H9 (cell line): ENCODE measurements at regions not wholly inside any gene's neighbourhood (a gene's known extent, or its start where the extent isn't known, plus 50 kb on each side); places are given as distances from the start of the nearest gene placed in this dataset.

Experiments
- DNase-seq: peaks from one replicate; pipeline ENCODE4 v3.0.0-alpha.2; 2017
- H2AFZ ChIP-seq: one replicate; pipeline ENCODE4 v1.6.1; 2013; ENCODE audit warnings: mild to moderate bottlenecking, low read length, control low read depth, moderate library complexity
- H2AK5ac ChIP-seq: 2 replicates; pipeline ENCODE4 v1.6.1; 2013; ENCODE audit warnings: low read length, control low read depth, mixed read lengths; ENCODE audit not compliant: insufficient read length
- H2BK120ac ChIP-seq: one replicate; pipeline ENCODE4 v1.6.1; 2013; ENCODE audit warnings: low read depth, mild to moderate bottlenecking, low read length, control low read depth, inconsistent platforms; ENCODE audit not compliant: poor library complexity, severe bottlenecking
- H2BK12ac ChIP-seq: 2 replicates; pipeline ENCODE4 v1.6.1; 2013; ENCODE audit warnings: low read length, control low read depth, mixed read lengths, low read depth; ENCODE audit not compliant: insufficient read length
- H2BK15ac ChIP-seq: 2 replicates; pipeline ENCODE4 v1.6.1; 2013; ENCODE audit warnings: low read depth, low read length, control low read depth
- H2BK20ac ChIP-seq: one replicate; pipeline ENCODE4 v1.6.1; 2013; ENCODE audit warnings: low read depth, mild to moderate bottlenecking, low read length, control low read depth, inconsistent platforms; ENCODE audit not compliant: poor library complexity, severe bottlenecking
- H2BK5ac ChIP-seq: 2 replicates; pipeline ENCODE4 v1.6.1; 2013; ENCODE audit warnings: low read length, control low read depth, mixed read lengths; ENCODE audit not compliant: insufficient read length
- H3K14ac ChIP-seq: 2 replicates; pipeline ENCODE4 v1.6.1; 2013; ENCODE audit warnings: low read length, control low read depth; ENCODE audit not compliant: insufficient read depth
- H3K18ac ChIP-seq: 2 replicates; pipeline ENCODE4 v1.6.1; 2013; ENCODE audit warnings: low read depth, mild to moderate bottlenecking, mixed read lengths, low read length, control low read depth; ENCODE audit not compliant: insufficient read length
- H3K23ac ChIP-seq: 2 replicates; pipeline ENCODE4 v1.6.1; 2013; ENCODE audit warnings: low read length, control low read depth, mixed read lengths, low read depth; ENCODE audit not compliant: insufficient read length
- H3K23me2 ChIP-seq: 2 replicates; pipeline ENCODE4 v1.6.1; 2013; ENCODE audit warnings: low read depth, mild to moderate bottlenecking, mixed read lengths, low read length, control low read depth; ENCODE audit not compliant: insufficient read length, poor library complexity, severe bottlenecking
- H3K27ac ChIP-seq: 2 replicates; pipeline ENCODE4 v1.5.1; 2013; ENCODE audit warnings: low read length, control low read depth, mixed read lengths, low read depth; ENCODE audit not compliant: insufficient read length
- H3K27me3 ChIP-seq: 2 replicates; pipeline ENCODE4 v1.6.1; 2013; ENCODE audit warnings: low read length, control low read depth, inconsistent platforms; ENCODE audit not compliant: insufficient read depth
- H3K4ac ChIP-seq: 2 replicates; pipeline ENCODE4 v1.6.1; 2013; ENCODE audit warnings: low read depth, mild to moderate bottlenecking, control low read depth, inconsistent platforms, low read length, moderate library complexity
- H3K4me1 ChIP-seq: 2 replicates; pipeline ENCODE4 v1.6.1; 2013; ENCODE audit warnings: low read length, control low read depth, inconsistent platforms; ENCODE audit not compliant: insufficient read depth
- H3K4me2 ChIP-seq: 2 replicates; pipeline ENCODE4 v1.6.1; 2013; ENCODE audit warnings: low read length, control low read depth, mixed read lengths; ENCODE audit not compliant: insufficient read length, insufficient read depth
- H3K56ac ChIP-seq: 2 replicates; pipeline ENCODE4 v1.6.1; 2013; ENCODE audit warnings: low read depth, mild to moderate bottlenecking, mixed read lengths, low read length, control low read depth; ENCODE audit not compliant: insufficient read length
- H3K79me1 ChIP-seq: 2 replicates; pipeline ENCODE4 v1.6.1; 2013; ENCODE audit warnings: low read depth, mild to moderate bottlenecking, moderate library complexity, low read length, control low read depth, inconsistent platforms; ENCODE audit not compliant: insufficient read depth, poor library complexity, severe bottlenecking
- H3K79me2 ChIP-seq: 2 replicates; pipeline ENCODE4 v1.6.1; 2013; ENCODE audit warnings: low read length, control low read depth, inconsistent platforms; ENCODE audit not compliant: insufficient read depth
- H3K9ac ChIP-seq: 2 replicates; pipeline ENCODE4 v1.6.1; 2013; ENCODE audit warnings: low read length, control low read depth, mixed read lengths; ENCODE audit not compliant: insufficient read length; ENCODE audit errors: extremely low read depth
- H3K9me3 ChIP-seq: one replicate; pipeline ENCODE4 v1.6.1; 2013; ENCODE audit warnings: low read depth, low read length, inconsistent platforms; ENCODE audit not compliant: control insufficient read depth
- H3T11ph ChIP-seq: one replicate; pipeline ENCODE4 v1.6.1; 2013; ENCODE audit warnings: mild to moderate bottlenecking, low read length, control low read depth, inconsistent platforms
- H4K20me1 ChIP-seq: one replicate; pipeline ENCODE4 v1.6.1; 2013; ENCODE audit not compliant: control insufficient read depth, insufficient read length, insufficient read depth
- H4K5ac ChIP-seq: 2 replicates; pipeline ENCODE4 v1.6.1; 2013; ENCODE audit warnings: low read depth, mild to moderate bottlenecking, mixed read lengths, low read length, control low read depth; ENCODE audit not compliant: insufficient read length
- H4K8ac ChIP-seq: replicated peaks from 2 replicates; pipeline ENCODE4 v1.6.1; 2013; ENCODE audit warnings: low read length, control low read depth, mixed read lengths, low read depth; ENCODE audit not compliant: insufficient read length
- H4K91ac ChIP-seq: 2 replicates; pipeline ENCODE4 v1.6.1; 2013; ENCODE audit warnings: low read depth, mild to moderate bottlenecking, moderate library complexity, mixed read lengths, low read length, control low read depth; ENCODE audit not compliant: insufficient read length
- H3K27ac Mint-ChIP-seq, 3 experiments: 2 replicates in 2 of 3; 3 replicates in 1 of 3; pipeline ENCODE4 v1.8.0; 2020 to 2021; ENCODE audit warnings: mixed read lengths in 3 of 3, mild to moderate bottlenecking in 1 of 3, moderate library complexity in 1 of 3
- H3K27me3 Mint-ChIP-seq: 2 replicates; pipeline ENCODE4 v1.8.0; 2021; ENCODE audit warnings: low read depth, mild to moderate bottlenecking, moderate library complexity, mixed read lengths
- H3K36me3 Mint-ChIP-seq, 3 experiments: 2 replicates in 2 of 3; 3 replicates in 1 of 3; pipeline ENCODE4 v1.8.0; 2020 to 2021; ENCODE audit warnings: low read depth in 3 of 3, mixed read lengths in 3 of 3; ENCODE audit not compliant: insufficient read depth in 1 of 3
- H3K4me1 Mint-ChIP-seq, 2 experiments: 2 replicates each; pipeline ENCODE4 v1.8.0; 2020; ENCODE audit warnings: mixed read lengths in 2 of 2
- H3K4me3 Mint-ChIP-seq, 2 experiments: 2 replicates in 1 of 2; 3 replicates in 1 of 2; pipeline ENCODE4 v1.8.0; 2020 to 2021; ENCODE audit warnings: mild to moderate bottlenecking in 2 of 2, mixed read lengths in 2 of 2, moderate library complexity in 1 of 2
- H3K9me3 Mint-ChIP-seq, 2 experiments: 2 replicates in 1 of 2; 3 replicates in 1 of 2; pipeline ENCODE4 v1.8.0; 2020; ENCODE audit warnings: mild to moderate bottlenecking in 2 of 2, mixed read lengths in 2 of 2, moderate library complexity in 1 of 2
- CTCF ChIP-seq: fragments of 200-600 bp; sonication (generic); conservative IDR thresholded peaks from 3 replicates; pipeline ENCODE4 v1.8.0; 2021; ENCODE audit warnings: antibody characterized with exemption, mild to moderate bottlenecking
- WGBS: extraction: QIAGEN DNeasy Blood & Tissue Kit; methylation state at CpG from one replicate; pipeline ENCODE4 v1.1.7; 2013; ENCODE audit warnings: missing lambda C conversion rate, low lambda C conversion rate, mixed read lengths; ENCODE audit not compliant: insufficient read length; ENCODE audit errors: extremely low coverage; 5-methylcytosine and 5-hydroxymethylcytosine counted together

- no peak overlapping the region for H3K4ac ChIP-seq
- H3K4me1 ChIP-seq: no peaks in the 10 kb centered on the region
- H4K5ac ChIP-seq: no peak overlapping the region
- H3K27me3 ChIP-seq: no peaks in the 10 kb centered on the region
- H3K23me2 ChIP-seq: no peaks in the 10 kb centered on the region
- no peak for TF ChIP-seq CTCF
- H3K79me1 ChIP-seq: no peaks in the 10 kb centered on the region
- H3K4me2 ChIP-seq: no peak overlapping the region
- no peaks in the 10 kb centered on the region for H3K9me3 ChIP-seq
- no CpG with 5 or more reads among the region's 9 CpGs for WGBS
- no peak overlapping the region for H2BK15ac ChIP-seq
- no peak overlapping the region for H2BK20ac ChIP-seq
- H2BK12ac ChIP-seq: no peak overlapping the region
- no peak overlapping the region for H3T11ph ChIP-seq
- no peaks in the 10 kb centered on the region for H3K79me2 ChIP-seq
- no peak overlapping the region for H3K23ac ChIP-seq
- H2BK5ac ChIP-seq: no peak overlapping the region
- H2BK120ac ChIP-seq: no peak overlapping the region
- H3K56ac ChIP-seq: no peak overlapping the region
- H2AK5ac ChIP-seq: no peak overlapping the region
- no peak overlapping the region for H4K91ac ChIP-seq
- H3K27ac Mint-ChIP-seq: no peak overlapping the region
- H2AFZ ChIP-seq: no peak overlapping the region
- no peak overlapping the region for H3K14ac ChIP-seq
- H3K9ac ChIP-seq: no peak overlapping the region
- peaks cover 3 to 12% (median 5%) of the 10 kb centered on the region in 3 experiments; a peak in 6 of 7 replicates for H3K36me3 Mint-ChIP-seq
- no peak for DNase-seq
- H3K18ac ChIP-seq: no peak overlapping the region
- H3K4me1 Mint-ChIP-seq: no peaks in the 10 kb centered on the region
- H3K9me3 Mint-ChIP-seq: peaks cover 8 to 11% of the 10 kb centered on the region in 2 experiments
- no peaks in the 10 kb centered on the region for H4K20me1 ChIP-seq
- no peak overlapping the region for H4K8ac ChIP-seq
- H3K4me3 Mint-ChIP-seq: no peak overlapping the region
- H3K27ac ChIP-seq: no peak overlapping the region
- peaks cover 8% of the 10 kb centered on the region for H3K27me3 Mint-ChIP-seq
Measured at GRCh38 chr3:34758630-34759261, 880.6 kb upstream of the ARPP21 start.
